GM23248 (cell line): ENCODE measurements at regions not wholly inside any gene's neighbourhood (a gene's known extent, or its start where the extent isn't known, plus 50 kb on each side); places are given as distances from the start of the nearest gene placed in this dataset.

ENCODE experiments used
- EZH2 ChIP-seq: fragments of 200-600 bp; sonication (generic); IDR thresholded peaks from 2 replicates; pipeline ENCODE4 v1.6.1; 2018; ENCODE audit warnings: antibody characterized with exemption, mild to moderate bottlenecking; ENCODE audit not compliant: insufficient read depth, poor library complexity, severe bottlenecking
- EZH2phosphoT487 ChIP-seq: fragments of 200-600 bp; sonication (generic); IDR thresholded peaks from 2 replicates; pipeline ENCODE4 v1.6.1; 2018; ENCODE audit warnings: antibody characterized with exemption, moderate library complexity, mild to moderate bottlenecking, low read depth; ENCODE audit not compliant: insufficient read depth

- no peak for TF ChIP-seq EZH2
- no peak for TF ChIP-seq EZH2phosphoT487
Observed at GRCh38 chr2:34261701-34262100, 662.6 kb upstream of the FAM98A start.
